ENCODE measurements at regions not wholly inside any gene's neighbourhood (a gene's known extent, or its start where the extent isn't known, plus 50 kb on each side); places are given as distances from the start of the nearest gene placed in this dataset.

GRCh38 chrX:68994891-68995255 lies 166.1 kb downstream of the EFNB1 start:
- H3K4me3 ChIP-seq (replicated peaks; ENCODE audit: low read depth, low read length): no peak overlapping the region
- H3K27me3 ChIP-seq (replicated peaks; ENCODE audit: control insufficient read depth, insufficient read depth, low read length): no peaks in the 10 kb centered on the region; the same call in 1 of the 2 replicates
- TF ChIP-seq, protein P1, sequence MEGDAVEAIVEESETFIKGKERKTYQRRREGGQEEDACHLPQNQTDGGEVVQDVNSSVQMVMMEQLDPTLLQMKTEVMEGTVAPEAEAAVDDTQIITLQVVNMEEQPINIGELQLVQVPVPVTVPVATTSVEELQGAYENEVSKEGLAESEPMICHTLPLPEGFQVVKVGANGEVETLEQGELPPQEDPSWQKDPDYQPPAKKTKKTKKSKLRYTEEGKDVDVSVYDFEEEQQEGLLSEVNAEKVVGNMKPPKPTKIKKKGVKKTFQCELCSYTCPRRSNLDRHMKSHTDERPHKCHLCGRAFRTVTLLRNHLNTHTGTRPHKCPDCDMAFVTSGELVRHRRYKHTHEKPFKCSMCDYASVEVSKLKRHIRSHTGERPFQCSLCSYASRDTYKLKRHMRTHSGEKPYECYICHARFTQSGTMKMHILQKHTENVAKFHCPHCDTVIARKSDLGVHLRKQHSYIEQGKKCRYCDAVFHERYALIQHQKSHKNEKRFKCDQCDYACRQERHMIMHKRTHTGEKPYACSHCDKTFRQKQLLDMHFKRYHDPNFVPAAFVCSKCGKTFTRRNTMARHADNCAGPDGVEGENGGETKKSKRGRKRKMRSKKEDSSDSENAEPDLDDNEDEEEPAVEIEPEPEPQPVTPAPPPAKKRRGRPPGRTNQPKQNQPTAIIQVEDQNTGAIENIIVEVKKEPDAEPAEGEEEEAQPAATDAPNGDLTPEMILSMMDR (IDR thresholded peaks at IDR 0.05; ENCODE audit: insufficient read depth, low read length, poor library complexity, severe bottlenecking): no peak
- no peaks in the 10 kb centered on the region for H3K36me3 ChIP-seq (ENCODE audit: control insufficient read depth, insufficient read depth, low read length)
- DNase-seq (ENCODE audit: extremely low read depth, insufficient read length): no peak

DNA sequence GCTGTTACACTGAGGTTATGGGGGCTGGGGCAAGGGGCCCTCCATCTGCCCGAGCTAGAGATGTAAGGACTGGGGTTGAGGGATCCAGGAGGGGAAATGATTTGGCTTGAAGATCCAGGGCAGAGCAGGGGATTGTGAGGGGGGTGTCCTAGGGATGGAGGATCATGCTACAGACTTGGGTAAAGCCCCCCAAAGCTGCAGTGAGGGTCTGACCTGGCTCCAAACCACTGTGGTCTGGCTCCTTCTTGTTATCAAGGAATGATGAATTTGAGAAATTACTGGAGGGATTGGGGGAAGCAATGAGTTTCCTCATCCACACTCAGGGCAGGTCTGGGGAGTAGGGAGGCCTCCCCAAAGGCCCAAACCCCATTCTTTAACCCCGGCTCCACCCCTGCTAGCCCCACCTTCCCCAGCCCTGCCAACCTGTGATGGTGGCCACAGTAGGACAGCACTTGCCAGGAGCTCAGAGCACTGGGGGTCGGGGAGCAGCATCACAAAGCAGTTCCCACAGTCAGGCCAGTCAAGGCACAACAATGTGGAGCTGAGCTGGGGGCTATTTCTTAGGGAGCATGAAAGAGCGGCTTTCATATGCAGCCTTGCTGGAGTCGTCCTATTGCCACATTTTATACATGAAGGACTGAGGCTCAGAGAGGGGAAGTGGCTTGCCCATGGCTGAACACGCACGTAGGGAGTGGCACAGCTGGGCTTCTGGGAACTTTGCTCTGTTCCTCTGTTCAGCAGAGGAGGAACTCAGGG lies 165.5 kb downstream of the EFNB1 start:
- DNase-seq (ENCODE audit: extremely low read depth, insufficient read length): no peak
- Histone ChIP-seq H3K4me3 (replicated peaks; ENCODE audit: low read depth, low read length) (no peak overlapping the region), H3K36me3 (ENCODE audit: control insufficient read depth, insufficient read depth, low read length) (no peaks in the 10 kb centered on the region), H3K27me3 (replicated peaks; ENCODE audit: control insufficient read depth, insufficient read depth, low read length) (no peaks in the 10 kb centered on the region; the same call in 1 of the 2 replicates)
- TF ChIP-seq, protein P1 (IDR thresholded peaks at IDR 0.05; ENCODE audit: insufficient read depth, low read length, poor library complexity, severe bottlenecking): no peak

DNA sequence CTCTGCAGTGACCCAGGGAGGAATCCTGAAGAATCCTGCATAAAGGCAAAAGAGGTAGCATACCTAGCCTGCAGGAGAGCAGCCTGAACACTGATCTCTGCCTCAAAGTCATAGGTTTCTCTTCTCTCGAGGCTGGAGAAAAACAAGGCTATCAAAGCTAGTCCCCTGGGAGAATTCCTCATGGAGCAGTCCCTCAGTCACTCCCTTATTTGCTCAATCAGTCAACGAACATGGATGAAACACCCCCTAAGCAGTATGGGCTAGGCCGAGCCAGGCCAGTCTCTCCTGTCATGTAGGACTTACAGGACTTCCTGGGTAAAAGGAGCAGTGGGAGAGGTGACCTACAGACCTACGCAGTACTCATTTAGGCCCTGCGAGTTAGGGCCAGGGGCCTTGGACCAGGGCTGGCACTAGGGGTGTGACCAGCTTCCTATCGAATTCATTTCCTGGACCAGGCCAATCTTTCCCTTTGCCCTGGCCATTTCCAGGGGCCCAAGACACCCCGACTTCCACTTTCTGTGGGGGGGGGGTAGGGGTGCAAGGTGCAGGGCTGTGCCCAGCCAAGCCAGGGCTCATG lies 164.1 kb downstream of the EFNB1 start:
- Histone ChIP-seq H3K4me3 (replicated peaks; ENCODE audit: low read depth, low read length) (no peak overlapping the region), H3K36me3 (ENCODE audit: control insufficient read depth, insufficient read depth, low read length) (no peaks in the 10 kb centered on the region), H3K27me3 (replicated peaks; ENCODE audit: control insufficient read depth, insufficient read depth, low read length) (no peaks in the 10 kb centered on the region; the same call in 1 of the 2 replicates)
- TF ChIP-seq, protein P1 (IDR thresholded peaks at IDR 0.05; ENCODE audit: insufficient read depth, low read length, poor library complexity, severe bottlenecking): no peak
- DNase-seq (ENCODE audit: extremely low read depth, insufficient read length): no peak

GRCh38 chrX:68991691-68992345 lies 163.0 kb downstream of the EFNB1 start:
- H3K36me3 ChIP-seq (ENCODE audit: control insufficient read depth, insufficient read depth, low read length): no peaks in the 10 kb centered on the region
- H3K27me3 ChIP-seq (replicated peaks; ENCODE audit: control insufficient read depth, insufficient read depth, low read length): no peaks in the 10 kb centered on the region; the same call in 1 of the 2 replicates
- H3K4me3 ChIP-seq (replicated peaks; ENCODE audit: low read depth, low read length): no peak overlapping the region
- TF ChIP-seq, protein P1 (IDR thresholded peaks at IDR 0.05; ENCODE audit: insufficient read depth, low read length, poor library complexity, severe bottlenecking): no peak
- no peak for DNase-seq (ENCODE audit: extremely low read depth, insufficient read length)

- H3K4me3 ChIP-seq (replicated peaks; ENCODE audit: low read depth, low read length): no peak overlapping the region
- no peaks in the 10 kb centered on the region; the same call in 1 of the 2 replicates for H3K27me3 ChIP-seq (replicated peaks; ENCODE audit: control insufficient read depth, insufficient read depth, low read length)
- TF ChIP-seq, protein P1 (IDR thresholded peaks at IDR 0.05; ENCODE audit: insufficient read depth, low read length, poor library complexity, severe bottlenecking): no peak
- DNase-seq (ENCODE audit: extremely low read depth, insufficient read length): no peak
- H3K36me3 ChIP-seq (ENCODE audit: control insufficient read depth, insufficient read depth, low read length): no peaks in the 10 kb centered on the region
These were observed 162.1 kb downstream of the EFNB1 start for GRCh38 chrX:68990948-68991347.

All from GM06990 (cell line).